ENCODE measurements at regions not wholly inside any gene's neighbourhood (a gene's known extent, or its start where the extent isn't known, plus 50 kb on each side); places are given as distances from the start of the nearest gene placed in this dataset.

DNA sequence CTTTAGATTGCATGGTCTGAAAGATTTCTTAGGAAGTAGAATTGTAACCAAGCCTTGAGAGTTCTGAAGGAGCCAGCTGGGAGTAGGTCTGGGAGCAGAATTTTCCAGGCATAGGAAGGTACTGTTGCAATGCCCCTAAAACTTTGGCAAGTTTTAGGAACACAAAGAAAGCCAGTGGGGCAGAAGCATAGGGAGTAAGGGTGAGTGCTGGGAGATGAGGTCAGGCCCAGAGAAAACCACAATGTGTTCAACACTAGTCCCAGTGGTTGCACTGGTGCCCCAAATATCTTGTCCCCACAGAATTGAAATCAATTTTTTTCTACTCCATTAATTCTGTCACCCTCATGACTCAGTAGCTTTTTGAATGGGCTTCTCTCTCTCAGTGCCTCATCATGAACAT, 120.7 kb upstream of the GALNT15 start:
- H3K4me1 Mint-ChIP-seq (ENCODE audit: low read depth): no peaks in the 10 kb centered on the region
- ChIA-PET CTCF (interaction anchor here (0.9 kb wide), 1 partner anchor 183 kb away, joined by 3 read pairs; no protein-coding TSS in a partner anchor), POLR2A (no interaction called here)
- intact Hi-C loops (cut with micrococcal nuclease): no loop called here
- H3K4me3 Mint-ChIP-seq: no peak overlapping the region
- H3K9me3 Mint-ChIP-seq: no peaks in the 10 kb centered on the region
- ATAC-seq (no peak), DNase-seq (no peak)
- no peak for TF ChIP-seq CTCF (IDR thresholded peaks at IDR 0.05)
- no peak overlapping the region for H3K27ac Mint-ChIP-seq
- no peaks in the 10 kb centered on the region for H3K36me3 Mint-ChIP-seq (ENCODE audit: low read depth)
- H3K27me3 Mint-ChIP-seq: no peaks in the 10 kb centered on the region

DNA sequence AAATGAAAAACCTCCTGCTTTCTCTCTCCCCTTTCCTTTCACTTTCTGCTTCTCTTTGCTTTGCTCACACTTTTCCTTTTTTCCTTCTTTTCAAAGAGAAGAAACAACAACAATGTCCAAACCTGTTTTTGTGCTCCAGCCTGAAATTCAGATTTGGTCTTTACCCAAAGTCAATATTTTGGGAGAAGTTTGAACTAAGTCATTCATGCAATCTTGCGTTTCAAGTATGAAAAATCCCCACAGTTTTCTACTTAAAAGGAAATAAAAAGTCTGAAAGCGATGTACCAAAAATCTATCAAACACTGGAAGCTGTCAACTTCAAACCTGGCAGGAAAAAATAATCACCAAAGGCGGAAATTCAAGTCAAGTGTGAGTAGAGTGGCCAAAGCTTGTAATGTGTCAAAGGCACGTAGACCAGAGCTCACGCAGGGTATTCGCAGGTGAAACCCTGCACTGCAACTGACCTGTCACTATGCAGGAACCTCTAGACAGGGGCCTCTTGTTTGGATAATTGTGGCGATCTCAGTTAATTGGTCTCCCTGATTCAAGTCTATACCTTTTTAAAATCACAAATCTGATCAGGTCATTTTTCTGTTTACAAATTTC, 118.8 kb upstream of the GALNT15 start:
- no peaks in the 10 kb centered on the region for H3K9me3 Mint-ChIP-seq
- POLR2A ChIA-PET: no interaction called here
- CTCF ChIA-PET: interaction anchor here (1.1 to 2.1 kb wide), 2 partner anchors 123 to 240 kb away, joined by 3 to 6 read pairs; no protein-coding TSS in a partner anchor
- intact Hi-C loops (cut with micrococcal nuclease): no loop called here
- no peak for ATAC-seq
- TF ChIP-seq CTCF (IDR thresholded peaks at IDR 0.05): no peak
- H3K27me3 Mint-ChIP-seq: no peaks in the 10 kb centered on the region
- no peak for DNase-seq
- H3K27ac Mint-ChIP-seq: no peak overlapping the region
- no peaks in the 10 kb centered on the region for H3K4me1 Mint-ChIP-seq (ENCODE audit: low read depth)
- H3K36me3 Mint-ChIP-seq (ENCODE audit: low read depth): no peaks in the 10 kb centered on the region
- H3K4me3 Mint-ChIP-seq: no peak overlapping the region

GRCh38 chr3:16056217-16056616, 118.3 kb upstream of the GALNT15 start:
- intact Hi-C loops (cut with micrococcal nuclease): no loop called here

GRCh38 chr3:16058521-16058920, 116.0 kb upstream of the GALNT15 start:
- no peaks in the 10 kb centered on the region for H3K36me3 Mint-ChIP-seq (ENCODE audit: low read depth)
- ChIA-PET CTCF (interaction anchor here (0.8 to 4.0 kb wide), 3 partner anchors 10 to 190 kb away, joined by 3 to 19 read pairs (median 7); no protein-coding TSS in a partner anchor), POLR2A (interaction anchor here (1.3 kb wide), 1 partner anchor 9 kb away, joined by 3 read pairs; no protein-coding TSS in a partner anchor)
- no peak for ATAC-seq
- intact Hi-C loops (cut with micrococcal nuclease): no loop called here
- DNase-seq: no peak
- no peaks in the 10 kb centered on the region for H3K4me1 Mint-ChIP-seq (ENCODE audit: low read depth)
- H3K9me3 Mint-ChIP-seq: no peaks in the 10 kb centered on the region
- no peaks in the 10 kb centered on the region for H3K27me3 Mint-ChIP-seq
- no peak for TF ChIP-seq CTCF (IDR thresholded peaks at IDR 0.05)
- H3K4me3 Mint-ChIP-seq: no peak overlapping the region
- H3K27ac Mint-ChIP-seq: no peak overlapping the region

More at GRCh38 chr3:16056217-16056616, 118.3 kb upstream of the GALNT15 start:
- DNase-seq: no peak
- no peaks in the 10 kb centered on the region for H3K27me3 Mint-ChIP-seq
- H3K4me1 Mint-ChIP-seq (ENCODE audit: low read depth): no peaks in the 10 kb centered on the region
- ChIA-PET POLR2A (no interaction called here), CTCF (interaction anchor here (1.1 to 2.1 kb wide), 2 partner anchors 122 to 241 kb away, joined by 3 to 6 read pairs; no protein-coding TSS in a partner anchor)
- no peak for ATAC-seq
- no peaks in the 10 kb centered on the region for H3K36me3 Mint-ChIP-seq (ENCODE audit: low read depth)
- no peak overlapping the region for H3K27ac Mint-ChIP-seq
- H3K4me3 Mint-ChIP-seq: no peak overlapping the region
- no peaks in the 10 kb centered on the region for H3K9me3 Mint-ChIP-seq
- TF ChIP-seq CTCF (IDR thresholded peaks at IDR 0.05): no peak

DNA sequence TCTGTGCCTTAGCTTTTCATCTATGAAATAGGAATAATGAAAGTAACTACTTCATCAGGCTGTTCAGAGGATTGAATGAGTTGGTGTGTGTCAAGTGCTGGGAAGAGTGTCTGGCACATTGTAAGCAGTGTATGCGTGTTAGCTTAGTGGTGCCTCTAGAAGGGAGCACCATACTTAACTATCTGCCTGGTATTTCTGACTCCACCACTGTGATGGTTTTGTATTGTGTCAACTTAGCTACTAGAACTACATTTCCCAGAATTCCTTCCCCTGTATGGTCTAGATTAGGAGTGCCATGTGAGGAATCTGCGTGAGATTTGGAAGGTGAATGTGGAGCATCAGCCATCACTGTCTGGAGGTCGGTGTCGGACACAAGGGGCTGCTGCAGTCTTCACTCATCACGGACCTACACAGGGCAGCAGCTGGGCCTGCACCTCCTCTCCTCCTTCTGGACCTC, 115.4 kb upstream of the GALNT15 start:
- H3K9me3 Mint-ChIP-seq: no peaks in the 10 kb centered on the region
- POLR2A ChIA-PET: interaction anchor here (0.6 to 1.3 kb wide), 2 partner anchors 10 to 122 kb away, joined by 3 read pairs; no protein-coding TSS in a partner anchor
- TF ChIP-seq CTCF (IDR thresholded peaks at IDR 0.05): no peak
- CTCF ChIA-PET: interaction anchor here (0.8 to 4.0 kb wide), 3 partner anchors 10 to 190 kb away, joined by 3 to 19 read pairs (median 7); no protein-coding TSS in a partner anchor
- H3K36me3 Mint-ChIP-seq (ENCODE audit: low read depth): no peaks in the 10 kb centered on the region
- H3K27ac Mint-ChIP-seq: no peak overlapping the region
- no peaks in the 10 kb centered on the region for H3K27me3 Mint-ChIP-seq
- intact Hi-C loops (cut with micrococcal nuclease): no loop called here
- ATAC-seq (no peak), DNase-seq (no peak)
- H3K4me1 Mint-ChIP-seq (ENCODE audit: low read depth): no peaks in the 10 kb centered on the region
- H3K4me3 Mint-ChIP-seq: no peak overlapping the region
